Stimulated activated naive CD8-positive, alpha-beta T cell treated with anti-CD3 and anti-CD28 coated beads, Interleukin-15, Interleukin-2, amounts not matched to agents 100 U/mL and 50 U/mL, for 24 hours (primary cell): ENCODE measurements at regions not wholly inside any gene's neighbourhood (a gene's known extent, or its start where the extent isn't known, plus 50 kb on each side); places are given as distances from the start of the nearest gene placed in this dataset.
"Not testable (repeated sequence)": the region's sequence is repeated elsewhere in the genome, so short reads cannot be mapped to it uniquely, and the experiment has no call there.

ENCODE experiments used
- ATAC-seq: fragments of 150-1000 bp; cut with Tn5 transposase; one replicate; pipeline ENCODE4 v1.10.0; 2021
- DNase-seq: peaks from one replicate; pipeline ENCODE4 v3.0.0; 2021

DNA sequence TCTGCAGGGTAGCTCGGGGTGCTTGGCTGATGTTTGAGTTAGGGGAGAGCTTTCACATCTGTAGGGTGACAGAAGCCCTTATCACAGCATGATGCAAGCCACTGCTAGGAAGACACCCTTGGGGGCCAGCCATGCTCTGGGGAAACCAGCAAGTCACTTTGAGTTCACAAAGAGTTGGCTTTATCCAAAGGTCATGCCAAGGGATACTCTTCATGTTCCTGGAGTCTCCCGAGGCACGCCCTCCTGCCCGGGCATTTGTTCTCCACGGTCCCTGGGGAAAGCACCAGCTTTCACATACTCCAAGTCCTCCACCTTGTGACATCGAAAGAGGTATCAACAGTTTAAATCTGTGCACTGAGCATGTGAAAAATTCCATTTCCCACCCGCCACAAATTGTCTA lies 227.7 kb downstream of the VAPA start:
- DNase-seq (no peak), ATAC-seq (no peak)

DNA sequence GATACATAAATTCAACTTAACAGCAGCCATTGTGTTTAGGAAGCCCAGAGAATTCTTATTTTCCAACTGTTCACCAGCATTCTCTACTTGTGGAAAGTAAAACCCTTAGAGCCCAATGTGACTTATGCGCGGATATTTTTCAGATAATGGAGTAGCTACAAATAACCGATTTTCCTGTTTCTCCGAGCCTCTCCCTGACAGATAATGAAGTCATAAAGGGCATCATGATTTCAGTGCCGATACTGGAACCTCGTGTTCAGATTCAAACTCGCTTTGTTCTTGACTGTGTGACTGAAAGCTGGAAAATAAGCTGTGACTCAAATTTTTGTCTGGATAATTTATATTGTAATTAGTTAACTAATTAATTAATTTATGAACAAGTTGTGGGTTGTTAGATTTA lies 228.2 kb downstream of the VAPA start:
- ATAC-seq: no peak
- no peak for DNase-seq

DNA sequence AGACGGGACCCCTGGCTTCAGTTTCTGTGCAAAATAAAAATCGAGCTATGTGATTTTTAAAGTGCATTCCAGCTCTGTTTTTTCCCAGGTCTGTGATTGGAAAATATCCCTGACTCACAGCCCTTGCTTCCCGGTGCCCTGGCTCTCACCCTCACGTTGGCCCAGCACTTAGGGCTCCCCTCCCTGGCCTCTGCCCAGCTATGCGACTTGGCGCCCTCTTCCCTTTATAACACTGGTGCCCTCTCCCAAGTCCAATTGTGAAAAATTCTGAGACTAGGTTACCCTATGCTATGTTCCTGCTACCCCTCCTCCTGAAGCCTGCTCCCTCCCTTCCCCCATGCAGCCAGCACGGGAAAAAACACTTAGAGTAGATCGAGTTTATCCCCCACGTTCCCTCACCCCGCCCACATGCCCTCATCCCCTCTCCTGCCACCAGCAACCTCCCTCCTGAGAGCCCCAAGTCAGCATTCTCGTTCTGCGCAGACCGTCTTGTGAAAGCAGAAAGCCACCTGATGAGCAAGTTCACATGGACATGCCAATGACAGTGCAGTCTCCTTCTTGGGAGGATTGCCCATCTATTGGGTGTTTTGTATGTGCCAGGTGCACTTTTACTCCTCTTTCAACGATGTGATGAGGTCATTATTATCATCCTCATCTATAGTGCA lies 228.8 kb downstream of the VAPA start:
- ATAC-seq (no peak), DNase-seq (no peak)

DNA sequence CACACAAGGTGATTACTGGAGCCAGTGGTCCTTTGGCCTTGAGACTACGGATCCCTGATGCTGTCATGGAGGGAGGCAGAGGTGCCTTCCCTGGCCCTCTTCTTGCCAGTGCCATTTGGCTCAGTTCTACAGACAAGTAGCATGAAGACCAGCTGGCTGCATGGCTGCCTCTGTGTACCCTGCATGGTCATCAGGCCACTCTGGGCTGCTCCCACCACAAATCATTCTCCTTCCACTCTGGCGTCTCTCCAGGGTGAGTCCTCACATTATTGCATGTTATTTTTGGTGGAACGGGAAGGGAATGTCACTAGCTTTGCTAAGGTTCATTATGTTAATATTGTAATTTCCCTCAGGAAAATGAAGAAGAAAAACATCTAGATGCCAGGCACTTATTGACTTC lies 229.8 kb downstream of the VAPA start:
- ATAC-seq: no peak

DNA sequence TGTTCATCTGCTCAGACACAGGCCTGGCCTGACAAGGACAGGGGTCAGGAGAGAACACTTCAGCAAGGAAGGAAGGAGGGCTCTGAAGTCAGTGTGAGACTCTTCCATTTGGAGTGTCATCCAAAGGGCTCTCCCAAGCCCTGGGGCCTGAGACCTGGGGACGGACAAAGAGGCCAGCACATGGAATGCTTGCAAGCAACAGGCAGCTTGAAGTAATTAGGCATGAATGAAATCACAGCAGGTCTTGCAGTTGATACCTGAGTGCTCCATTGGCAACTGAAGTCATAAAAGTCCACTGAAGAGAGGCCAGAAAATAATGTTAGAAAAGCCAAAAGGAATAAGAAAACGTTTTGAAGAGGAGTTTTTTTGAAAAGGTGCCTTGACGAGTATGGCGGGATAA lies 231.7 kb downstream of the VAPA start:
- DNase-seq: no peak
- ATAC-seq: no peak

More for the DNA sequence above, 229.8 kb downstream of the VAPA start:
- DNase-seq: no peak

DNA sequence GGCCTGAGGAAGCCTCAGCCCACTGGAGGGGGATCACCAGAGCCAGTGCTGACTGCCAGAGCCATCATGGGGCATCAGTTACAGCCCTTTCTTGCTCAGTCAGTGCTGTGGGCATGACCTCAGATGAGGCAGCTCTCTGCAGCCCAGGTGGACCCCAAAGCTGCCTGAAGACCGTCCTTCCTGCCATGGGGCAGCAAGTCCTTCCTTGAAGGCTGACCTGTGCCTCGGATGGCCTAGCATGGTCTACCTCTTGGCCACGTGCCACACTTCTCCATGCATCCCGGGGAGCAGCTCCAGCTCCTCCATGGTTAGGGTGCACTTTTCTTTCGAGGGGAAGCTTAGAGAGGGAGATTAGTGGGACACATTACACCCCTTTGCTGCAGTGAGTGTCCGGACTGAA lies 233.4 kb downstream of the VAPA start:
- ATAC-seq (no peak), DNase-seq (no peak)

DNA sequence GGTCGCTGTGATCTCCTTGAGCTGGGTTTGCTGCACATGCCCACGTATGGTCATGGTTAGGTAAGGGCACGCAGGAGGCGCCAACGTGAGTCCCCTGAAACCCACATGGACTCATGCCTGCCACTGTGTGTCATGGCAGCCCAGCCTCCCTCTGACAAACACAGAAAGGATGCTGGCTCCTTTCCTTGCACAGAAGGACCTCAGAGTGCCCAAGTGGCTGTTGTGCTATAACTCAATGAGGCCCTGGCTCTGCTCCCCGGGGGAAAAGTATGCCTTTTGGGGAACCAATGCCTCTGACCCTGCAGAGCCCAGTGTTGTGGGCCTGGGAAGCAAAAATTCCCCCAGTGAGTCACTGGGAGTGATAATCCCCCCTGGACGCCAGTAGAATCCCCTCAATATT lies 233.9 kb downstream of the VAPA start:
- DNase-seq: no peak
- no peak for ATAC-seq

DNA sequence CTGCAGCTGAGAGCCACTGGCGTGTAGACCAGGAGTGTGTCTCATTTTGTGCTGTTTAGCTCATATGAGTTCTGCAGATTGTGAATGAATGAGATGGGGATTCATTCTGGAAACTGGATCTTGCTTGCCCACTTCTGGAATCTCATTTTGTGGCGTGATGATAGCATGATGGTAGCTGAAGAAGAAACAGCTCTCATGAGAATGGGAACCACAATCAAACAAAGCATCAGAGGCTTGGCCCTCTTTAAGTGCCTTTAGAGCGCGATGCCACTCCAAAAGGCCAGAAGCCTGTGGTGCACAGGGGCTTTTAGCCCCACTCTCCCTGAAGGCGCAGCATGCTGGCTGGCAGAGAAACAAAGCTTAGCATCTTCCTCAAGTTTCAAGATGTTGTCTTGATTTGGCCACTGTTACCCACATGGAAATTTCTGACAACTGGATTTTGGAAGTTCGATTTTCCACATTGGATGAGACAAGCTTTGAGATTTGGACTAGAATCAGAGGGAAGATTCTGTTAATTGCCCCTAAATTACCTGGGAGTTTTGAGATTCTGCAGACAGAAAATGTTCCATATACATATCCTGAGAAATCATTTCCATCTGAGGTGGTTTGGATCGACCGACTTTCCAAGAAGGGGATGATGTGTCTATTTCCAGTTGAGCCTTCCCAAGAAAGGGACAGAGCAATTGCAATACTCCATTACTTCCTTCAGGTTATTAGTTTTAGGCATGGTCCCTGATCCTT lies 234.5 kb downstream of the VAPA start:
- ATAC-seq: no peak

DNA sequence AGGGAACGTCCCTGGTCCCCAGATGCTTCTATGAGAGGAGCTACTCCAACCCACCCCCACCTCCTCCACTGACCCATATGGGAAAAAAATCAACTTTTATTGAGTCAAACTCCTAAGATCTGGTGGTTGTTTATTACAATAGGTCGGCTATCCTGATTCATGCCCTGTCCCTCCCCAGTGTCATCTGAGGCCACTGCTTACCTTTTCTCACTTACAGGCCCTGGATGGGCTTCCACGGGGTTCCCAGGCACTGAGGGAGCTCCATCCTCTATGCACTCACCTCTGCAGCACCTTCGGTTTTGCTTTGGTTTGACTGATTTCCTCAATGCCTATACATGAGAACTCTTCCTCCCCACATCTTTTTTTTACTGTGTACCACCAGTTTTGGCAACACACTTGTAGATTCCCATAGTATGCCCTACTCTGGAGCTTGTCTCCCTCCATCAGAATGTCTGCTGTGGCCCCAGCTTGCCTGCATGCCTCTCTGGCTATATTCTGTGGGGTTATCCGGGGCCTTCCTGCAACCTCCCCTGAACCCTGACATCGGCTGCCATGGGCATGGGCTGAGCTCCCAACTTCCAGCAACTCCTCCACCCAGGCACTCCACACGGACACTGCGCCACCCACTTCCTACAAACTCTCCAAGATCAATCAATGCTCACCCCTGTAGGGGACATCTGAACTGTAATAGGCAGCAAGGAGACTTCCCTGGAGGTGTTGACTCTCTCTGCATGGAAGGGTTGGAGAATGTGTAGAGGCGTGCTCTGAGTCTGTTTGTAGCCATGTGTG lies 236.1 kb downstream of the VAPA start:
- ATAC-seq (no peak), DNase-seq (no peak)

More for the DNA sequence above, 234.5 kb downstream of the VAPA start:
- DNase-seq: no peak

DNA sequence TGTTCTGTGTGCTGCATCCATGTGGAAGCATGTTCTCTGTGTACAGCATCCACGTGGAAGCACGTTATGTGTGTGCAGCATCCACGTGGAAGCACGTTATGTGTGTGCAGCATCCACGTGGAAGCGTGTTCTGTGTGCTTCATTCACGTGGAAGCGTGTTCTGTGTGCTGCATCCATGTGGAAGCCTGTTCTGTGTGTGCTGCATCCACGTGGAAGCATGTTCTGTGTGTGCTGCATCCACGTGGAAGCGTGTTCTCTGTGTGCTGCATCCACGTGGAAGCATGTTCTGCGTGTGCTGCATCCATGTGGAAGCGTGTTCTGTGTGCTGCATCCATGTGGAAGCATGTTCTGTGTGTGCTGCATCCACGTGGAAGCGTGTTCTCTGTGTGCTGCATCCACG lies 236.8 kb downstream of the VAPA start:
- not testable (repeated sequence) for ATAC-seq, DNase-seq

DNA sequence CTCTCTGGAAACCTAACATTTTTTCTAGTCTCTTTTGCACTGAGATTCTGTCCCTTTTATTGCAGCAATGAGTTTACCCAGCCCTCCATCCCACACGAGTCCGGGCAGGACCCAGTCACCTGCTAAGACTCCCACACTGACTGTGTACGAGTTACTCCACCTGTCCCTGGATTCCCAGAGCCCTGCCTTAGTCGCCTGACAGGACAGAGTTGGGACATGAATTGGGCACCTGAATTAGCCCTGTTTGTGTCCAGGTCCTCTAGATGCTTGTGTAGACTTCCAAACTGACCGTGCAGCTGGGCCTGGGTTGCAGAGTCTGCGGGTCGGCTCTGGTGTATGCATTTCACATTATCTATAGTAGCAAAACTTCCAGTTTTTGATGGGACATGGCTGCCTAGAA lies 238.7 kb downstream of the VAPA start:
- peak; percentile 32 for ATAC-seq
- no peak for DNase-seq

DNA sequence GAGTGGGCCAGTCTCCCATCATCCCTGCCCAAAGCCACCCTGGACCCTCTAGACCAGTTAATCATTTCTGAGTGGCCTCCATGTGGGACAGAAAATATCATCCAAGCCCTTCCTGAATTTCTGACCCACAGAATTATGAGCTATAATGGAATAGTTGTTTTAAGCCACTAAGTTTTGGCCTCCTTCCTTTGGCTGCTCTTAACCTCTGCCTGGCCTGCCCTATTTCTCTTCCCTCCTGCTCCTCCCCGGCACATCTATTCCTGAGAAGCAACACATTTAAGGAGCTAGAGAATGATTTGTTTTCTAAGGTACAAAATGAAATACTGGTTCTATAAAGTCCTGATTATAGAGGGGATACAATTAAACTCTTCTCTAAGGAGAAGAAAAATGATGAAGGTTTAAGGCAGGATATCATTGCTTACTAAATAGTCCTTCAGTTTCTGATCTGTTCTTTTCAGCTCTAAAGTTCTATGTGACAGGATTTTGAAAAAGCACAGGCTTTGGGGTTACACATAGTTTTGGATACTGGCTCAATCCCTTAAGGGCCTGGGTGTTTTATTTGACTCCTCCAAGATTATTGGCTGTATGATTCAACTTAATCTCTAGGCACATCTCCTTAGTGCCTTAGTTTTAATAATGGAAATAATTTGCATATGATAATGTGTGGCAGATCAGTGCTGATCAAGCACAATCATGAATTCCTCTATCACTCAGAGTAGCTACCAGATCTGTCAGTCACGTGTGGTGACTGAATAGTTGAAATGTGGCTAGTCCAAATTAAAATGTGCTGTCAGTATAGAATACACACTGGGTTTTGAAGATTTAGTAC lies 240.3 kb downstream of the VAPA start:
- DNase-seq (no peak), ATAC-seq (no peak)

DNA sequence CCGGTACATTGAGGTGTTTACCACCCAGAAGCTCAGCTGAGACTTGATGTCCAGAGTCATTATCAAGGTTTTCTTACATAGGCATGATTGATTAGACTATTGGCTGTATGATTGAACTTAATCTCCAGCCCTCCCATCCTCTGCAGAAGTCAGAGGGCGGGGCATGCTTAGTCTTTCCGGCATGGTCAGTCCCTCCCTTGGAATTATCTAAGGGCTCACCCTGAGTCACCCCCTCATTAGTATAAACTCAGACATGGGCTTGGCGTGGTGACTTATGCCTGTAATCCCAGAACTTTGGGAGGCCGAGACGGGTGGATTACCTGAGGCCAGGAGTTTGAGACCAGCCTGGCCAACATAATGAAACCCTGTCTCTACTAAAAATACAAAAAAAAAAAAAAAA lies 243.9 kb downstream of the VAPA start:
- ATAC-seq (no peak), DNase-seq (no peak)

DNA sequence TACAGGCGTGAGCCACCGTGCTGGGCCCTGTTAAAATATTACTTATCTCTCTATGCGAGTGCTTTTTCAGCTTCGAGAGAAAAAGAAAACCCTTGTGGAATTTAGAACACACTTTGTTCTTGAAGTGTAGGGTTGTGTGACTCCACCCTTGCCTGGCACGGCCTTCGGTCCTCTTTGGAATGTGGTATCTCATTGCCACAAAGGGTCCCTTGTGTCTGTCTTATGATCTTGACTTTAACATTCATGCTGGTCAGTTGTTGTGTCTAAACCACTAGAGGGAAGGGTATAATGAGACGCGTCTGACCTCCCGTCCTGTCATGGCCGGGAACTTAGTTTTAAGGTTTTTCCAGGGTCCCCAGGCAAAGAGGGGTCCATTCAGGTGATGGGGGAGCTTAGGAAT lies 246.4 kb downstream of the VAPA start:
- ATAC-seq: no peak
- no peak for DNase-seq

DNA sequence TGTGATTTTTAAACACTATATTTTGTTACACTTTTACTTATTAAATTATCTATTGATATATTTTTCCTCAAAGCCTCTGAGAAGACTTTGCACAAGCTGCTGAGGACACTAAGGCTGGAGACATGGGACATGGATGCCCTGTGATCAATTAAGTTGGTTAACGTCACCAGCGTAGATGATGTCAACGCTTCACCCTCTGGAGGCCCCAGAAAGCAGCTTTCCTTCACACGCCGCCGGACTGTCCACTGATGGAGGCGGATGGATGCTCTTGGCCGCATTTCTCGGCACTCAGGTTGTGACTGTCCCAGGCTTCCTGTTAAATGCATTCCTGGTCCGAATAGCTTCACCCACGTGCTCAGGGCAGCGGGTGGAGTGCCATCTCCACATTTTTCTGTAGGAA lies 247.5 kb downstream of the VAPA start:
- ATAC-seq: no peak
- no peak for DNase-seq

DNA sequence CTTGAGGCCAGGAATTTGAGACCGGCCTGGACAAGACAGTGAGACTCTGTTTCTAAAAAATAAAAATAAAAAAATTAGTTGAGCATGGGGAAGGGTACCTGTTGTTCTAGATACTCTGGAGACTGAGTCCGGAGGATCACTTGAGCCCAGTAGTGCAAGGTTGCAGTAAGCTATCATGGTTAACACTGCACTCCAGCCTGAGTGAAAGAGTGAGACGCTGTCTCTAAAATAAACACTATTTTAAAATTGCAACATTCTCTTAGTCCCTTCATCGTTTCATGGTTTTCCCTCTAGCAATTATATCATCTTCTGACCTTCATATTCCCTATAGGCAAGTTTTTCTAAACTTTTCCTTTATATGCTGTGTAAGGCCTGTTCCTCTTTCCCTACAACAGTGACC lies 248.5 kb downstream of the VAPA start:
- no peak for DNase-seq
- no peak for ATAC-seq

DNA sequence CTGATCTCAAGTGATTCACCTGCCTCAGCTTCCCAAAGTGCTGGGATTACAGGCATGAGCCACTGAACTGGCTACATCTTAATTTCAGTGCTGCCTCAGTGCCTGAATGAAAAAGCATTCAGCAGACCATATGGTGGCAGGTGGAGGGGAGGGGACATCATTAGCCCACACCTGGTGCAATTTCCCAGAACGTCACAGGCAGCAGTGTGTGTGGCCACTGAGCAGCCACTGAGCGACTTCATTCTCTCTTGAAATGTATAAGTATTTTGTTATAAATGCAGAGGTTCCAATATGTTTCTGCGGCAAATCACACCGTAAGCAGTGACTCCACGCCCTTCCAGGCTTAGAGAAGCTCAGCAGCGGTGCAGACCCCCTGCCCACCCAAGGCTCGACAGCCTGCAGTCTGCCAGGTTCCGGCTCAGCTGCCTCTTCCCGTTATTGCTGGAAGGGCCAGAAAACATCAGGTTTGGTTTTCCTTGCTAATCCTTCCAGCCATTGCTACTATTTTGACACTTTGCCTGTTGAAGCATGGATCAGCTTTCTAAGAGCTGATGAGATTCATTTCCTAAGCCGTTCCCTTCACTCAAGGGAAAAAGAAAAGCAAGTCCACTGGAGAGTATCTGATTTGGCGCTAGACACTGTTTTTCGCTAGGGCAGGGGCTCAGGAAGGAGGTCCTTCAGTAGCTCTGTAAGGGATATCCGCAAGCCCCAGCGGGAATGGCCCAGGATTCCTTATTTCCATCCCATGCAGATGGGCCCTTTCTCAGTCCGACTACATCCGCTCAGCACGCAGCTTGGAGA lies 250.7 kb downstream of the VAPA start:
- ATAC-seq (no peak), DNase-seq (no peak)

DNA sequence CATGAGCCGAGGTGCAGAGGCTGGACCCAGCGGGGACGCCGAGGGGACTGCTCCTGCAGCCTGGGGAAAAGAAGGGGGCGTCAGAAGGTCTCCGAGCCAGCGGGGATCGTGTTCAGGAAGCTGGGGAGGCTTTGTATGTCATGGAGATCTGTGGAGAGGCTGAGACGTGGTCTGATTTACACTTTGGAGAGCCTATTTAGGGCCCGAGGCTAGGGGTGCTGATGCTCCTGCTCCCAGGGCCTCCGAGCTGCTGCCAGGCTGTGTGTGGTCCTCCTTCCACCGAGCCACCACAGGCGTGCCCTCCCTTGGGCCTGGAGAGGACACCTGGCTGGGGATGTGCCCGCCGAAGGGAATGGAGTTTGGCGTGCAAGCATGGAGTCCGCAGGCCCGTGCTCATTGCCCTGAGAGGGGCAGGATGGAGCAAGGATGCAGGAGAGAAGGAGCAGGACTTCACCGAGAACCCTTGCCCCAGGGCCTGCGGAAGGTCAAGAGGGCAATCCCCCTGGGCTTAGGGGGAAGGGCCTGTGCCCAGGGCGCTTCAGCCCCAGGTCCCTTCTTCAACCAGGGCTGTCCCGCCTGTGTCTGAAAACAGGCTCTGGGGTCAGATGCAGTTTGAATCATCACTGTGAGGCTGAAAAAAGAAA lies 252.5 kb downstream of the VAPA start:
- ATAC-seq: no peak
- DNase-seq: no peak

DNA sequence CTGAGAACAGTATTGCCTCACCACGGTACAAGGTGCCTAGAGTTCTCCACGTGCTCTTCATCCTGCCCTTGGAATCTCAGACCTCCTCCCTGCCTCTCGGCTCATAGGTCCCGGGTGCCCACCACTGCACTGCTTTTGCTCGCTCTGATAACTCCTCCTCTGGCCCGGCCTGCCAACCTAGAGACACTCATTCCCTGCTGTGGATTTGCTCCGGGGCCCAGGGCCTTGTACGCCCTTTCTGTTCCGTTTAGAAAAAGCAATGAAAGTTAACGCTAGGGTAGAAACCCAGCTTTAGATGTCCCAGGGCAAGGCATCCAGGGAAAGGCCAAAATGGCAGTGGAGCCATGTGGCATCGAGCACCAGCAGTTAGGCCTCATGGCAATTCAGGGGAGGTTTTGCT lies 253.9 kb downstream of the VAPA start:
- ATAC-seq: no peak
- no peak for DNase-seq

DNA sequence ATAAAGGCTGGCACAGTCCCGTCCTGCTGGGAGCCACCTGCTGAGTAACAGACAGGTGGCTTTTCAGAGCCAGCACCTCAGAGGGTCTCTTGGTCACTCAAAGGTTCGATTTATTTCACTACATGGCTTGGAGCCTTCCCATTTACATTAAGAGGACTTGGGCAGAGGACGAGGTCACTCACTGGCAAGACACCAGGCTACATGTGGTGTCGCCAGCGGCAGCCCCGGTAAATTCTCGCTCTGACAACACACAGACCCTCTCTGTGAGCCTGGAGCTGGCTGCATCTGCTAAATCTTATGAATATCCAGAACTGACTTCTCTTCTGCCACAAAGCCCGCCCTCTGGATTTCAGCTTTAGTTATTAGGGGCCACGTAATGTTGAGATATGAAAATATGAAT lies 254.7 kb downstream of the VAPA start:
- ATAC-seq (no peak), DNase-seq (no peak)

DNA sequence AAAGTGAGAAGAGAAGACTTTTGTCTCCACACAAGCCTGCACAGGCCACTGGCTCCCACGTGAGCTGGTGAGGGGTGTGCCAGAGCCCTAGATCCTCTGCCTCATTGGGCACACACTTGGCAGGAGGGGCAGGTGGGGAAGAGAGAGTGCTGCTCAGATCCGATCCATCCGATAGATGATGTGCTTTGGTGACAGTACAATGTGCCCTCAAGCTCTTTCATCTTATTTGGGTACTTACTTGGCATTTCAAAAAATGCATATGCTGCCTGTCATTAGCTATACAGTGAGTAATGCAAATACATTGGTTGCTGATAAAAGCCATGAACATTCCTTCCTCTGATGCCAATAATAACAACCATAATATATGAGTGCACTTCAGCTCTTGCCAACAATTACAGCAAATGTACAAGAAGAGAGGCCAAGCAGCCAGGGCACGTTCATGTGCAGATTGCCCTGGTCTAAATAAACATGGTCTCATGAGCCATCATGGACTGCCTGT lies 255.3 kb downstream of the VAPA start:
- DNase-seq (no peak), ATAC-seq (no peak)
